Ishikawa (cell line): ENCODE measurements at regions not wholly inside any gene's neighbourhood (a gene's known extent, or its start where the extent isn't known, plus 50 kb on each side); places are given as distances from the start of the nearest gene placed in this dataset.

Experiments used
- CEBPB ChIP-seq: IDR thresholded peaks from 2 replicates; pipeline ENCODE4 v1.6.1; 2012
- CREB1 ChIP-seq: IDR thresholded peaks from 2 replicates; pipeline ENCODE4 v1.6.1; 2012; ENCODE audit warnings: low read depth
- EGR1 ChIP-seq: IDR thresholded peaks from 2 replicates; pipeline ENCODE4 v1.6.1; 2012
- EP300 ChIP-seq: IDR thresholded peaks from 2 replicates; pipeline ENCODE4 v1.6.1; 2012; ENCODE audit warnings: borderline replicate concordance
- FOXM1 ChIP-seq: IDR thresholded peaks from 2 replicates; pipeline ENCODE4 v1.6.1; 2012; ENCODE audit warnings: low read depth, borderline replicate concordance
- MAX ChIP-seq: IDR thresholded peaks from 2 replicates; pipeline ENCODE4 v1.6.1; 2012
- NFIC ChIP-seq: IDR thresholded peaks from 2 replicates; pipeline ENCODE4 v1.6.1; 2012
- RAD21 ChIP-seq: IDR thresholded peaks from 2 replicates; pipeline ENCODE4 v1.6.1; 2012; ENCODE audit warnings: low read depth
- REST ChIP-seq: IDR thresholded peaks from 2 replicates; pipeline ENCODE4 v1.6.1; 2012; ENCODE audit warnings: low read depth, mild to moderate bottlenecking
- TAF1 ChIP-seq: IDR thresholded peaks from 2 replicates; pipeline ENCODE4 v1.6.1; 2012; ENCODE audit warnings: low read depth, mild to moderate bottlenecking
- TCF12 ChIP-seq: IDR thresholded peaks from 2 replicates; pipeline ENCODE4 v1.6.1; 2012; ENCODE audit warnings: low read depth
- TEAD4 ChIP-seq: IDR thresholded peaks from 2 replicates; pipeline ENCODE4 v1.6.1; 2012
- USF1 ChIP-seq: IDR thresholded peaks from 2 replicates; pipeline ENCODE4 v1.6.1; 2012
- YY1 ChIP-seq: IDR thresholded peaks from 2 replicates; pipeline ENCODE4 v1.6.1; 2012; ENCODE audit warnings: low read depth
- ZBTB7A ChIP-seq: IDR thresholded peaks from 2 replicates; pipeline ENCODE4 v1.6.1; 2012; ENCODE audit warnings: low read depth

GRCh38 chr1:223478606-223479005 is 85.4 kb downstream of the CCDC185 start:
- TF ChIP-seq NFIC (no peak), EP300 (no peak), YY1 (no peak), USF1 (no peak), TCF12 (no peak), RAD21 (no peak), TEAD4 (no peak), CREB1 (no peak), EGR1 (no peak), TAF1 (no peak), MAX (no peak), CEBPB (no peak), ZBTB7A (no peak), REST (no peak), FOXM1 (no peak)

- TF ChIP-seq FOXM1 (no peak), ZBTB7A (no peak), YY1 (no peak), TCF12 (no peak), REST (no peak), MAX (no peak), CEBPB (no peak), USF1 (no peak), TEAD4 (no peak), EGR1 (no peak), EP300 (no peak), TAF1 (no peak), NFIC (no peak), CREB1 (no peak), RAD21 (no peak)
These were observed 86.0 kb downstream of the CCDC185 start for GRCh38 chr1:223479261-223479660.

GRCh38 chr1:223479718-223480425 is 86.7 kb downstream of the CCDC185 start:
- no peak for TF ChIP-seq CEBPB
- no peak for TF ChIP-seq TCF12
- no peak for TF ChIP-seq REST
- no peak for TF ChIP-seq USF1
- no peak for TF ChIP-seq TAF1
- TF ChIP-seq CREB1: no peak
- TF ChIP-seq NFIC: no peak
- TF ChIP-seq EP300: no peak

- no peak for TF ChIP-seq MAX
- no peak for TF ChIP-seq RAD21
- no peak for TF ChIP-seq REST
- TF ChIP-seq TCF12: no peak
- TF ChIP-seq EP300: no peak
- no peak for TF ChIP-seq TEAD4
- no peak for TF ChIP-seq EGR1
- TF ChIP-seq CREB1: no peak
- no peak for TF ChIP-seq CEBPB
- TF ChIP-seq FOXM1: no peak
- TF ChIP-seq TAF1: no peak
These were observed 88.9 kb downstream of the CCDC185 start for GRCh38 chr1:223482132-223482531.
